SK-N-SH treated with all-trans-retinoic acid at 6 μM for 48 hours (cell line): ENCODE measurements at regions not wholly inside any gene's neighbourhood (a gene's known extent, or its start where the extent isn't known, plus 50 kb on each side); places are given as distances from the start of the nearest gene placed in this dataset.

Experiments used
- ATAC-seq: fragments of 200-7000 bp; cut with Tn5 transposase; 3 replicates; pipeline ENCODE4 v1.9.1; 2020; ENCODE audit warnings: mild to moderate bottlenecking, moderate library complexity
- ARNTL ChIP-seq: fragments of 450-650 bp; formaldehyde crosslinking; IDR thresholded peaks from 2 replicates; pipeline ENCODE4 v1.5.0; 2020; ENCODE audit warnings: low read depth, mild to moderate bottlenecking, moderate library complexity, borderline replicate concordance
- BACH2 ChIP-seq: fragments of 250-450 bp; sonication (Bioruptor Pico); IDR thresholded peaks from 2 replicates; pipeline ENCODE4 v1.9.0; 2021; ENCODE audit warnings: mild to moderate bottlenecking, borderline replicate concordance
- CREB5 ChIP-seq: fragments of 250-450 bp; sonication (Bioruptor Pico); IDR thresholded peaks from 2 replicates; pipeline ENCODE4 v1.5.1; 2020; ENCODE audit warnings: low read depth, mild to moderate bottlenecking, moderate library complexity
- CSDC2 ChIP-seq: fragments of 250-450 bp; sonication (Bioruptor Pico); IDR thresholded peaks from 2 replicates; pipeline ENCODE4 v1.5.0; 2020; ENCODE audit warnings: mild to moderate bottlenecking, moderate library complexity
- CSRNP3 ChIP-seq: fragments of 250-450 bp; sonication (Bioruptor Pico); IDR thresholded peaks from 2 replicates; pipeline ENCODE4 v1.5.1; 2021; ENCODE audit warnings: mild to moderate bottlenecking, moderate library complexity
- ESRRG ChIP-seq: fragments of 250-450 bp; sonication (Bioruptor Pico); IDR thresholded peaks from 2 replicates; pipeline ENCODE4 v1.6.1; 2021; ENCODE audit warnings: mild to moderate bottlenecking
- GLIS3 ChIP-seq: fragments of 250-450 bp; sonication (Bioruptor Pico); IDR thresholded peaks from 2 replicates; pipeline ENCODE4 v1.5.0; 2020; ENCODE audit warnings: mild to moderate bottlenecking, moderate library complexity
- ISL1 ChIP-seq: fragments of 250-450 bp; sonication (Bioruptor Pico); IDR thresholded peaks from 2 replicates; pipeline ENCODE4 v2.1.2; 2022; ENCODE audit warnings: mild to moderate bottlenecking, moderate library complexity
- OSR1 ChIP-seq: fragments of 250-450 bp; sonication (Bioruptor Pico); IDR thresholded peaks from 2 replicates; pipeline ENCODE4 v1.8.0; 2022; ENCODE audit warnings: moderate library complexity, mild to moderate bottlenecking, inconsistent platforms
- PATZ1 ChIP-seq: fragments of 250-450 bp; sonication (Bioruptor Pico); IDR thresholded peaks from 2 replicates; pipeline ENCODE4 v1.8.0; 2020; ENCODE audit warnings: mild to moderate bottlenecking, moderate library complexity, borderline replicate concordance
- POU6F1 ChIP-seq: fragments of 250-450 bp; sonication (Bioruptor Pico); IDR thresholded peaks from 2 replicates; pipeline ENCODE4 v1.8.0; 2021; ENCODE audit warnings: low read depth, mild to moderate bottlenecking, moderate library complexity, borderline replicate concordance
- PPARA ChIP-seq: fragments of 250-450 bp; sonication (Bioruptor Pico); IDR thresholded peaks from 2 replicates; pipeline ENCODE4 v1.5.0; 2020; ENCODE audit warnings: mild to moderate bottlenecking, borderline replicate concordance
- RARB ChIP-seq: fragments of 250-450 bp; sonication (Bioruptor Pico); IDR thresholded peaks from 2 replicates; pipeline ENCODE4 v1.8.0; 2021; ENCODE audit warnings: mild to moderate bottlenecking, moderate library complexity
- SNAI2 ChIP-seq: fragments of 250-450 bp; sonication (Bioruptor Pico); IDR thresholded peaks from 2 replicates; pipeline ENCODE4 v1.5.0; 2020; ENCODE audit warnings: mild to moderate bottlenecking, moderate library complexity
- TCF4 ChIP-seq: fragments of 250-450 bp; sonication (Bioruptor Pico); IDR thresholded peaks from 2 replicates; pipeline ENCODE4 v1.8.0; 2021; ENCODE audit warnings: mild to moderate bottlenecking, moderate library complexity, borderline replicate concordance
- TOX ChIP-seq: fragments of 250-450 bp; sonication (Bioruptor Pico); IDR thresholded peaks from 2 replicates; pipeline ENCODE4 v1.8.0; 2021; ENCODE audit warnings: mild to moderate bottlenecking, moderate library complexity, borderline replicate concordance
- TSHZ2 ChIP-seq: fragments of 250-450 bp; sonication (Bioruptor Pico); IDR thresholded peaks from 2 replicates; pipeline ENCODE4 v1.5.0; 2020; ENCODE audit warnings: mild to moderate bottlenecking, moderate library complexity
- ZC3H10 ChIP-seq: fragments of 250-450 bp; sonication (Bioruptor Pico); IDR thresholded peaks from 2 replicates; pipeline ENCODE4 v1.5.1; 2021; ENCODE audit warnings: mild to moderate bottlenecking, moderate library complexity
- ZFP3 ChIP-seq: fragments of 250-450 bp; sonication (Bioruptor Pico); IDR thresholded peaks from 2 replicates; pipeline ENCODE4 v1.5.0; 2020; ENCODE audit warnings: mild to moderate bottlenecking, moderate library complexity
- ZFP30 ChIP-seq: fragments of 450-650 bp; formaldehyde crosslinking; IDR thresholded peaks from 2 replicates; pipeline ENCODE4 v1.5.0; 2022; ENCODE audit warnings: mild to moderate bottlenecking, moderate library complexity
- ZNF565 ChIP-seq: fragments of 450-650 bp; formaldehyde crosslinking; conservative IDR thresholded peaks from 2 replicates; pipeline ENCODE4 v1.5.0; 2020; ENCODE audit warnings: low read depth, mild to moderate bottlenecking, moderate library complexity
- ZNF70 ChIP-seq: fragments of 450-650 bp; formaldehyde crosslinking; IDR thresholded peaks from 2 replicates; pipeline ENCODE4 v1.5.0; 2020; ENCODE audit warnings: mild to moderate bottlenecking, moderate library complexity
- ZNF8 ChIP-seq: fragments of 450-650 bp; formaldehyde crosslinking; IDR thresholded peaks from 2 replicates; pipeline ENCODE4 v1.5.0; 2020; ENCODE audit warnings: mild to moderate bottlenecking, moderate library complexity

DNA sequence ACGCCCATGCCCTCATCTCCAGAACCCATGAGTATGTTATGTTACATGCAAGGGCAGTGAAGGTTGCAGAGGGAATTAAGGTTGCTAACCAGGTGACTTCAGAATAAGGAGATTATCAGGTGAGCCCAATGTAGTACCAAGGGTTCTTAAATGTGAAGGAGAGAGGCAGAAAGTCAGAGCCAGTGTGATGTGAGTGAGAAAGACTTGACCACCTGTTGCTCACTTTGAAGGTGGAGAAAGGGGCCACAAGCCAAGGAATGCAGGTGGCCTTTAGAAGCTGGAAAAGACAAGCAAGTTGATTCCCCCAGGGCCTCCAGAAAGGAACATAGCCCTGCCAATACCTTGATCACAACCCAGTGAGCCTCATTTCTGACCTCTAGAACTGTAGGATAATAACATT lies 84.7 kb upstream of the CLDN14 start:
- no peak for ATAC-seq
- TF ChIP-seq ZFP30 (CRISPR knock-in tag) (no peak), BACH2 (CRISPR knock-in tag) (no peak), ZNF70 (CRISPR knock-in tag) (no peak), RARB (no peak), ZNF565 (CRISPR knock-in tag) (no peak), GLIS3 (CRISPR knock-in tag) (no peak), ZFP3 (CRISPR knock-in tag) (no peak), ESRRG (CRISPR knock-in tag) (no peak), ZNF8 (CRISPR knock-in tag) (no peak), CSDC2 (CRISPR knock-in tag) (no peak), PATZ1 (CRISPR knock-in tag) (no peak), TCF4 (CRISPR knock-in tag) (no peak), SNAI2 (CRISPR knock-in tag) (no peak), PPARA (CRISPR knock-in tag) (no peak)

DNA sequence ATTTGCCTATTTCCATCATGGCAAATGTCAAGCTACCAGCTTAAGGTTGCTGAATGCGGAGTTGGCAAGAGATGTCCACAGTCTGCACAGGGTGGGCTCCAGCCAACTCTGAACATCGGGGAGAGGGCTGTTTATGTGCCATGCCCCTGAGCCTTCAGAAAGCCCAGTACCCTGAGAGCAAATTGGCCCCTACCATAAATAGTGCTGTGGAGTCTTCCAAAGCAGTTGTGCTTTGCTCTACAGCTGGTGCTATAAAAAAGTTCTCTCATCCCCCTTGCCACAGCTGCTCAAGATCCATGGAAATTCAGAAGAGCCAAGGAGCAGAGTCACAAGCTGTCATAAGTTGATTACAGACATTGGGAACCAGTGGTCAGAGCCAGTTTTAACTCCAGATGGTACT lies 85.6 kb upstream of the CLDN14 start:
- no peak for ATAC-seq
- TF ChIP-seq ESRRG (CRISPR knock-in tag) (no peak), PPARA (CRISPR knock-in tag) (no peak), TSHZ2 (no peak), CSDC2 (CRISPR knock-in tag) (no peak), ISL1 (no peak), ZNF8 (CRISPR knock-in tag) (no peak), ARNTL (CRISPR knock-in tag) (no peak), GLIS3 (CRISPR knock-in tag) (no peak), BACH2 (CRISPR knock-in tag) (no peak), CREB5 (no peak), PATZ1 (CRISPR knock-in tag) (no peak), TOX (no peak), RARB (no peak), CSRNP3 (no peak), ZC3H10 (CRISPR knock-in tag) (no peak), OSR1 (CRISPR knock-in tag) (no peak), SNAI2 (CRISPR knock-in tag) (no peak), ZNF565 (CRISPR knock-in tag) (no peak), TCF4 (CRISPR knock-in tag) (no peak), POU6F1 (CRISPR knock-in tag) (no peak)
